HepG2 (cell line): ENCODE measurements at regions not wholly inside any gene's neighbourhood (a gene's known extent, or its start where the extent isn't known, plus 50 kb on each side); places are given as distances from the start of the nearest gene placed in this dataset.

Experiments used
- AGO2 ChIP-seq: fragments of 200-400 bp; formaldehyde crosslinking; optimal IDR thresholded peaks from 2 replicates; pipeline ENCODE3; 2017; ENCODE audit warnings: mild to moderate bottlenecking, low read depth, low read length, moderate library complexity
- ATF7 ChIP-seq, 2 experiments: fragments of 450-650 bp in 1 of 2; sonication (generic) in 1 of 2; formaldehyde crosslinking in 1 of 2; IDR thresholded peaks; 2 replicates each; pipeline versions ENCODE4 v1.4.0 to v1.6.1; 2016 to 2020; ENCODE audit warnings: antibody characterized with exemption in 1 of 2, mild to moderate bottlenecking in 1 of 2, missing genetic modification reagents in 1 of 2
- CTCF ChIP-seq: sonication (generic); formaldehyde crosslinking; IDR thresholded peaks from 2 replicates; pipeline ENCODE4 v1.5.0; 2020; ENCODE audit warnings: mild to moderate bottlenecking, missing genetic modification reagents, moderate library complexity
- E2F2 ChIP-seq: sonication (generic); formaldehyde crosslinking; IDR thresholded peaks from 2 replicates; pipeline ENCODE4 v1.4.0; 2020; ENCODE audit warnings: missing genetic modification reagents, borderline replicate concordance
- FLYWCH1 ChIP-seq: sonication (generic); formaldehyde crosslinking; IDR thresholded peaks from 2 replicates; pipeline ENCODE4 v1.8.1; 2023; ENCODE audit warnings: mild to moderate bottlenecking, missing genetic modification reagents
- JARID2 ChIP-seq: sonication (generic); formaldehyde crosslinking; IDR thresholded peaks from 2 replicates; pipeline ENCODE4 v1.8.1; 2023; ENCODE audit warnings: missing genetic modification reagents, inconsistent platforms; ENCODE audit not compliant: insufficient replicate concordance
- NFE2L1 ChIP-seq: sonication (generic); formaldehyde crosslinking; IDR thresholded peaks from 2 replicates; pipeline ENCODE4 v1.4.0; 2020; ENCODE audit warnings: missing genetic modification reagents, mild to moderate bottlenecking, borderline replicate concordance
- PHF8 ChIP-seq: sonication (generic); formaldehyde crosslinking; IDR thresholded peaks from 2 replicates; pipeline ENCODE4 v1.5.0; 2020; ENCODE audit warnings: missing genetic modification reagents
- TCF12 ChIP-seq, 2 experiments: fragments of 450-650 bp in 1 of 2; sonication (generic) in 1 of 2; formaldehyde crosslinking in 1 of 2; IDR thresholded peaks; 2 replicates each; pipeline versions ENCODE4 v1.6.1 to v1.8.0; 2017 to 2022; ENCODE audit warnings: antibody characterized with exemption in 1 of 2, mild to moderate bottlenecking in 1 of 2, missing genetic modification reagents in 1 of 2, moderate library complexity in 1 of 2
- THAP11 ChIP-seq: IDR thresholded peaks from 2 replicates; pipeline ENCODE4 v1.6.1; 2016; ENCODE audit warnings: missing biosample characterization, missing genetic modification reagents
- ZBTB34 ChIP-seq: sonication (generic); formaldehyde crosslinking; IDR thresholded peaks from 2 replicates; pipeline ENCODE4 v1.8.0; 2022; ENCODE audit warnings: mild to moderate bottlenecking, missing genetic modification reagents
- ZNF124 ChIP-seq: sonication (generic); formaldehyde crosslinking; IDR thresholded peaks from 2 replicates; pipeline ENCODE4 v1.4.0; 2020; ENCODE audit warnings: missing genetic modification reagents
- ZNF350 ChIP-seq: sonication (generic); formaldehyde crosslinking; IDR thresholded peaks from 2 replicates; pipeline ENCODE4 v1.4.0; 2020; ENCODE audit warnings: mild to moderate bottlenecking, low read depth, missing genetic modification reagents, borderline replicate concordance
- ZNF512B ChIP-seq: sonication (generic); formaldehyde crosslinking; IDR thresholded peaks from 2 replicates; pipeline ENCODE4 v1.5.1; 2020; ENCODE audit warnings: missing genetic modification reagents, mild to moderate bottlenecking, borderline replicate concordance

GRCh38 chr3:76776927-76777326 is 263.0 kb upstream of the ROBO2 start:
- TF ChIP-seq CTCF (no peak), THAP11 (CRISPR knock-in tag) (no peak), JARID2 (CRISPR knock-in tag) (no peak), TCF12 (IDR thresholded peaks at IDR 0.05) (no peak), TCF12 (CRISPR knock-in tag; IDR thresholded peaks at IDR 0.05) (no peak), NFE2L1 (CRISPR knock-in tag) (no peak), ZNF350 (no peak), ZNF512B (CRISPR knock-in tag) (no peak), FLYWCH1 (no peak), PHF8 (CRISPR knock-in tag) (no peak), AGO2 (no peak), E2F2 (no peak), ZNF124 (no peak), ZBTB34 (CRISPR knock-in tag) (no peak), ATF7 (IDR thresholded peaks at IDR 0.05) (no peak), ATF7 (CRISPR knock-in tag; IDR thresholded peaks at IDR 0.05) (no peak)
